GF-D8 (cell line): ENCODE measurements at regions not wholly inside any gene's neighbourhood (a gene's known extent, or its start where the extent isn't known, plus 50 kb on each side); places are given as distances from the start of the nearest gene placed in this dataset.
"Not testable (repeated sequence)": the region's sequence is repeated elsewhere in the genome, so short reads cannot be mapped to it uniquely, and the experiment has no call there.

Source experiments
- DNase-seq: peaks from one replicate; lab custom pipeline; 2025; lab: John Stamatoyannopoulos, UW

DNA sequence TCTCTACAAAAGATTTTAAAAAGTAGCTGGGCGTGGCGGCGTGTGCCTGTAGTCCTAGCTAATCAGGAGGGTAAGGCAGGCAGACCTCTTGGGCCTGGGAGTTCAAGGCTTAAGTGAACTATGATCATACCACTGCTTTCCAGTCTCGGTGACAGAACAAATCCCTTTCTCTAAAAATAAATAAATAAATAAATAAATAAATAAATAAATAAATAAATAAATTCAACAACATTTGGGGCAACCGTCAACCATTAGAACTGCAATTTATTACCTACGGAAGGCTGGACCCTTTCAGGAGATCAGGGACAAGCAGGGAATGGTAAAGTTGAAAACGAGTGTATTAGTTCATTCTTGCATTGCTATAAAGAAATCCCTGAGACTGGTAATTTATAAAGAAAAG is 136.2 kb upstream of the USP9X start:
- no peak for DNase-seq

DNA sequence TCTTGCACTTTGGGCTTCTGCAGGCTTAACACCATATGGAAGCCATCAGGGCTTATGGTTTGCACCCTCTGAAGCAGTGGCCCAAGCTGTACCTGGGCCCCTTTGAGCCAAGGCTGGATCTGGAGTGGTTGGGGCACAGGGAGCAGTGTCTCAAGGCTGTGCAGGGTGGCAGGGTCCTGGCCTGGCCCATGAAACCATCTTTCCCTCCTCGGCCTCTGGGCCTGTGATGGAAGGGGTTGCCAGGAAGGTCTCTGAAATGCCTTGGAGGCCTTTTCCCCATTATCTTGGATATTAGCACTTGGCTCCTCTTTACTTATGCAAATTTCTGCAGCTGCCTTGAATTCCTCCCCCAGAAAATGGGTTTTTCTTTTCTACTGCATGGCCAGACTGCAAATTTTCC is 134.7 kb upstream of the USP9X start:
- DNase-seq = no peak

DNA sequence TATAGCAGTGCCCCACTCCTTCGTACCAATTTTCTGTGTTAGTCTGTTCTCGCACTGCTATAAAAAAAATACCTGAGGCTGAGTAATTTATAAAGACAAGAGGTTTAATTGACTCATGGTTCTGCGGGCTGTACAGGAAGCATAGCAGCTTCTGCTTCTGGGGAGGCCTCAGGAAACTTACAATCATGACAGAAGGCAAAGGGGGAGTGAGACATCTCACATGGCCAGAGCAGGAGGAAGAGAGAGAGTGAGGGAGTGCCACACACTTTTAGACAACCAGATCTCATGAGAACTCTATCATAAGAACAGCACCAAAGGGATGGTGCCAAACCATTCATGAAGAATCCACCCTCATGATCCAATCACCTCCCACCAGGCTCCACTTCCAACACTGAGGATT is 133.8 kb upstream of the USP9X start:
- not testable (repeated sequence) for DNase-seq

DNA sequence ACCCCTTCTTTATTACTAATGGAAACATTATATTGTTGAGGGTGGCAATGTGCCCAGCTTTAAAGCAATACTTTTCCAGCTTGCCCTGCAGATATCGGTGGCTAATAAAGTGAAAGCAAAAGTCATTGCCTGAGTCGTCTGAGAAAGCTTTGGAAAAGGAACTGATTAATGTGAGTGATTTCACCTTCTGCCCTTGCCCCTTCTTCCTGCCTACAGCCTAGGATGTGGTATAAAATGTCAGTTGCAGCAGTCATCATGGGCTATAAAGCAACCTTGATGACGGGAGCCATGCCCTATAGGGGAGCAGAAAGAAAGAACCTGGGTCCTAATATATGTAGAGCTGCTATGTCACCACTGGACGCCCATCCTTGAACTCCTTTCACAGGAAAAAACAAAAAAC is 132.4 kb upstream of the USP9X start:
- no peak for DNase-seq

DNA sequence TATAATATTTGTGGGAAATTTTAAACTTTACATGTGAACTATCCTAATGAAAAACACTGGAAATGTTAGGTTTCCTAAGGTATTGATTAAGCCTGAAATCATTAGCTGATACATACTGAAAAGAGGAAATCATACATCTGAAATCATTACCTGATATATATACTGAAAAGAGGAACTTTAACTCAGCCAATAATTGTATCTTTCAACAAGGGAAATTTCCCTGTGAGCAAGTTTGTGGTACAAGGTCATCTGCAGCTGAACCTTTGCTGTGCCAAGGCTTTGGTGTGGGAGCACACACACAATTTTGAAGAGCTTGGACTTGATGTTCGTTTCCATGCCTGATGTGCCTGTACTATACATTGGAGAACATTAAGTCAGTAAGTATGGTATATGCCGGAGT is 131.9 kb upstream of the USP9X start:
- DNase-seq = no peak

DNA sequence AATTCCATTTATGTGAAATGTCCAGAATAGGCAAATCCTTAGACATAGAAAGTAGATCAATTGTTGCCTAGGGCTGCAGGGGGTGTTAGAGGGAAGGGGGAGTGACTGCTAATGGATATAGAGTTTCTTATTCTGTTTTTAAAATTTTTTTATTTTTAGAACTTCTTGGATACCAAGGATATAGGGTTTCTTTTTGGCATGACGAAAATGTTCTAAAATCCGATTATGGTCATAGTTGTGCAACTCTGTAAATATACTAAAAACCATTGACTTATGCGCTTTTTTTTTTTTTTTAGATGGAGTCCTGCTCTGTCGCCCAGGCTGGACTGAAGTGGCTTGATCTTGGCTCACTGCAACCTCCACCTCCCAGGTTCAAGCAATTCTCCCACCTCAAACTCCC is 125.2 kb upstream of the USP9X start:
- no peak for DNase-seq

DNA sequence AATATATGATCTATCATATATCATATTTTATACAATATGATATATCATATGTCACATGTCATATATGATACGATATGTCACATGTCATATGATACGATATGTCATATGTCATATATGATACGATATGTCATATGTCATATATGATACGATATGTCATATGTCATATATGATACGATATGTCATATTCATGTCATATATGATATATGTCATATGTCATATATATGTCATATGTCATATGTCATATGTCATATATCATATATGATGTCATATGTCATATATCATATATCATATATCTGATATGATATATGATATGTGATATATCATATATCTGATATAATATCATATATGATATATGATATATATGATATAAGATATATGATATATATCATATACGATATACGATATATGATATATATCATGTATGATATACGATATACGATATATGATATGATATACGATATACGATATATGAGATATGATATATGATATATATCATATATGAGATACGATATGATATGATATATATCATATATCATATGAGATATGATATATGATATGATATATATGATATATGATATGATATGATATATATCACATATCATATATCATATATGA is 122.3 kb upstream of the USP9X start:
- DNase-seq = no peak

DNA sequence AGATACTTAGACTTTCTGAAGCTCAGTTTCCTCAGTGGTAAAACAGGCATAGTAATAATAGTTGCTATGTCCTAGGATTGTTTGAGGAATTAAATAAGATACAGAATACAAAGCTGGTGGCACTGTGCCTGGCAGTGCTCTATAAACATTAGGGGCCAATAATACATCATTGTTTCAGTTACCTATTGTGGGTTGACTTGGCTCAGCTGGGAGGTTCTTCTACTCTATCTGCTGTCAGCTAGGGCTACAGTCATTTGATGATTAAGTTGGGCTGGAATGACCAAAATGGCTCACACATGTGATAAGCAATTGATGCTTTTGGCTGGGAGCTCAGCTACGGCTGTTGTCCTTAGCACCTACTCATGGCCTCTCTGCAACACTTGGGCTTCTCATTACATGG is 121.2 kb upstream of the USP9X start:
- no peak for DNase-seq

DNA sequence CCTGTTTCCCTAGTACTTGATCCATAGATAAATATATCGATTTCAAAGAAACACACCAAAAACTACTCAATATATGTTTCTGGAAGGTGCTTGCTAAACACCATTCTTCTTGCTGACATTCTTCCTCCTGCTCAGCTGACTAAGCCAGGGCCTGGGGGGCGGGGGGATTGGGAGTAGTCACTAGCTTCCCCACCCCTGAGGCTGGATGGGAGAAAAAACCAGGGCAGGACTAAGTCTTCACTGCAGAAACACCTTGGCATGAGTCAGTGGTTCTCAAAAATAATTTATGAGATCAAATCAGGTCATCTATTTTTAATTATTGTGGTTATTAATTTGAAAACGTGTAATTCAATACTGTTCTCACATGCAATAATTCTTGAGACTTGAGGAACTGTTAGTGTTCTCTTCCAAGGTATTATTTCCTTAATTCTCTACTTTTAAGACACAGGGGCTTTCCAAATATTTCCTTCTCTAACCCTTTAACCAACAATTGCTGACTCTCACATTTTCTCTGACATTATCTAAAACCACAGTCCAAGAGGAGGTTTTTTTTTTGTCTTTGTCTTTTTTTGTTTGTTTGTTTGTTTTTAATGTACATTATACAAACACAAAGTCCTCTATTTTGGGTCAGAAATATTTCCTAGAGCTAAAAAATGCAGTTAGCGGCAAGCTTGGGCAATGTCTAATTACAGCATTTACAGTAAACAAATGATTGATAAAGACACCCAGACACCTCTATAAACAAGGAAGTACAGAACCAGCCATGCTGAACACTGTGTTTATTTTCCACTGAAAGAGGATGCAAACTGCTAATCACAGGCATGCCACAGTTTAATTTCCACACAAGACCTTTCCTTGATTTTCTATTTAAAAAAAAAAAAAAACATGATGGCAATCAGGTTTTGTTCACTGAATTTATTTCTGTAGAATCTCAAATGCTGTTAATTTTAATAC is 120.3 kb upstream of the USP9X start:
- DNase-seq = no peak

DNA sequence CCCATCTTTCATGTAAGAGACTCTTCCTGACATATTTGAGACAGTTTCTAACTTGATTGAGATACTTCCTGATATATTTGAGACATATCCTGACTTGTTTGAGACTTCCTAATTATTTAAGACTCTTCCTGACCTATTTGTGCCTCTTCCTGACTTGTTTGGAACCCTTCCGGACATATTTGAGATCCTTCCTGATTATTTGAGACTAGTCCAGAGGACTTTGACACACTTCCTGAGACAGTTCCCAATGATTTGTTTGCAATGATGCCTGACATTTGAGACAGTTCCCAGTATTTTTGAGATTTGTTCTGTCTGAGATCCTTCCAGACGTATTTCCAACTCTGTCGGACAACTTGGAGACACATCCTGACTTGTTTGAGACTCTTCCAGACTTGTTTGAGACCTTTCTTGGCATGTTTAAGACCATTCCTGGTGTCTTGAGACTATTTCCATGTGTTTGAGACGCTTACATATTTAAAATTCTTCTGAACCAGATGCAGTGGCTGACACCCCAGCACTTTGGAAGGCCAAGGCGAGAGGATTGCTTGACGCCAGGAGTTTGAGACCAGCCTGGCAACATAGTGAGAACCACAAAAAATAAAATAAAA is 118.9 kb upstream of the USP9X start:
- no peak for DNase-seq

DNA sequence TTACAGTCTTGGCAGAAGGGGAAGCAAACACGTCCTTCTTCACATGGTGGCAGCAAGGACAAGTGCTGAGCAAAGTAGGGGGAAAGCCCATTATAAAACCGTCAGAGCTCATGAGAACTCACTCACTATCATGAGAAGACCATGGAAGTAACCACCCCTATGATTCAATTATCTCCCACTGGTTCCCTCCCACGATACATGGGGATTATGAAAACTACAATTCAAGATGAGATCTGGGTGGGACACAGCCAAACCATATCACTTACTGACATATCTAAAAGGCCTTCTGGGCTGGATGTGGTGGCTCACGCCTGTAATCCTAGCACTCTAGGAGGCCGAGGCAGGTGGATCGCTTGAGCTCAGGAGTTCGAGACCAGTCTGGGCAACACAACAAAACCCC is 117.1 kb upstream of the USP9X start:
- no peak for DNase-seq

DNA sequence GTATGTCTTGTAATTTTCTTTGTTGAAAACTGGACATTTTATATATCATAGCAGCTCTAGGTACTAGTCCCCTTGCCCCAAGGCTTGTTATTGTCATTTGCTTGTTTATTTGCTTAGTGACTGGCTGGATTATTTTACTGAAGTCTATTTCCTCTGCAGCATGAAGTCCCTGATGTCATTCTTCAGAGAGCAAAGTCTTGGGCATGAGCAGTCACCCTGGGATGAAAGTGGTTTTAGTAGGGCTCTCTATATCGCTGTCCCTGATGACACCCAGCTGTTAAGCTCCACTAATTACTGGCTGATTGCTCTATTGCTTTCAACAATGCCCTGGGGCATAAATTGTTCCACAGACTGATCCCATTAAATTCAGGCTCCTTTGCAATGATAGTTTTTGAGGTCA is 113.5 kb upstream of the USP9X start:
- no peak for DNase-seq

DNA sequence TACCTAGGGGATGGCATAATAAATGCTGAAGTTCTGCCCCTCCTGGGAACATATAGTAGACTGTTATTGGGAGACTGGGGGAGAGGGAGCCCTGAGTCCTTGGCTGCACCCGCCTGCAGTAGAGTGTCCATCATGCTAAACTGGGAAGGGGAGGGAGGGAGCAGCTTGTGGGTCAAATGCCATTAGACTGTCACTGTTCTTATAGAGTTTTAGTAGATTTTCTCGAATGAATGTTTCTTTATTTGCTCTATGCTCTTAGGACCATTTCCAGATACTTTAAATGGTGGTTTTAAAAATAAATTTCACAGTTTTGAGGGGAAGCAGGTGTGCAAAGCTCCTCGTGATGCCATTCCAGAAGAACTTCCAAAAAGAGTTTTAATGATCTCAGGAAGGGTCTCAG is 111.6 kb upstream of the USP9X start:
- no peak for DNase-seq

DNA sequence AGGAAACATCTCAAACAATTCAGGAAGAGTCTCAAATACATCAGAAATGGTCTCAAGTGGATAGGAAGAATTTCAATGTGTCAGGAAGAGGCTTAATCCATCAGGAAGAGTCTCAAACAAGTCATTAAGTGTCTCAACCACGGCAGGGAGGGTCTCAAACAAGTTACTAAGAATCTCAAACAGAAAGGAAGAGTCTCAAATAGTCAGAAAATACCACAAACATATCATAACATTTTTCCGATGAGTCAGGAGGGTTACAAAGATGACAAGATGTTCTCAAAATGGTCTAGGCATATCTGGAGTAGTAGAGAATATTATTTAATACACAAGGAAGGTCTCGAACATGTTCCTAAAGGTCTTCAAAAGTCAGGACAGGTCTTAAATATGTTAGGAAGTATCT is 109.3 kb upstream of the USP9X start:
- DNase-seq = no peak

DNA sequence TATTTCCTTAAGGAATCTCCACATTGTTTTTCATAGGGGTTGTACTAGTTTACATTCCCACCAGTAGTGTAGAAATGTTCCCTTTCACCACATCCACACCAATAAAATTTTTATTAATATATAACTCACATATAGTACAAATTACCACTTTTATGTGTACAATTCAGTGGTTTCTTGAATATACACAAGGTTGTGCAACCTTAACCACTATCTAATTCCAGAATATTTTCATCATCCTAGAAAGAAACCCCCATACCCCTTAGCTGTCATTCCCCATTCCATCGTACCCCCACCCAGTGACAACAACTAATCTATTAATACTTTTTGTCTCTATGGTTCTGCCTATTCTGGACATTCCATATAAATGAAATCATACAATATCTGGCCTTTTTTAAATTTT is 108.3 kb upstream of the USP9X start:
- DNase-seq = no peak

DNA sequence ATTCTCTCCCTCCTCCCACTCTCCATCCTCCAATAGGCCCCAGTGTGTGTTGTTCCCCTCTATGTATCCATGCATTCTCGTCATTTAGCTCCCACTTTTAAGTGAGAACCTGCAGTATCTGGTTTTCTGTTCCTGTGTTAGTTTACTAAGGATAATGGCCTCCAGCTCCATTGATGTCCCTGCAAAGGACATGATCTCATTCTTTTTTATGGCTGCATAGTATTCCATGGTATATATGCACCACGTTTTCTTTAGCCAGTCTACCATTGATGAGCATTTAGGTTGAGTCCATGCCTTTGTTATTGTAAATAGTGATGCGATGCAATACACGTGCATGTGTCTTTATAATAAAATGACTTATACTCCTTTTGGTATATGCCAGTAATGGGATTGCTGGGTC is 100.3 kb upstream of the USP9X start:
- no peak for DNase-seq

DNA sequence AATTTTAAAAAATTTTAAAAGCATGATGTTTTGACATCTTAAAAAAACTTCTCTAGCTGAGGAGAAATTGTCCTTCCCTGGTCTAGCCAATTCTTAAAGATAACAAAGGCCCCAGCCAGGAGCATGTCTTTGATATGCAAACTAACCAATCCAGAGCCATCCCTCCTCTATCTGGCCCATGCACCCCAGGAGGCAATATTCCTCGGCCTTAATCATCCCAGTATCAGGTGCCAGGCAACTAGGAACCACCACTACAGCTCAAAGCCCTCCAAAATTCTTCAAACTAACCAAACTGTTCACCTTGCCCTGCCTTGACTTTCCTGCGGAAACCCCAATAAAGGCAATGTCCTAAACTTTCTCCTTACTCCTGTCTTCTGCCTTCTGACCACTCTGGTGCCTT is 97.8 kb upstream of the USP9X start:
- DNase-seq = no peak

DNA sequence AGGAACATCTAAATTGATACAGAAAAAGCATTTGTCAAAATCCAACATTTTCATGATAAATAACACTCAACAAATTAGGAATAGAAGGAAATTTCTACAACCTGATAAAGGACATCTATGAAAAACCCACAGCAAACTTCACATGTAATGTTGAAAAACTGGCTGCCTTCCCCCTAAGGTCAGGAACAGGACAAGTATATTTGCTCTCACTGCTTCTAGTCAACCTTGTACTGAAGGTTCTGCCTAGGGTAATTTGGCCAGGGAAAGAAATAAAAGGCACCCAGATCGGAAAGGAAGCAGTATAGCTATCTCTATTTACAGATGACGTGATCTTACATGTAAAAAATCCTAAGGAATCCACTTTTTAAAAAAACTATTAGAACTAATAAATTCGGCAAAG is 97.1 kb upstream of the USP9X start:
- DNase-seq = no peak

DNA sequence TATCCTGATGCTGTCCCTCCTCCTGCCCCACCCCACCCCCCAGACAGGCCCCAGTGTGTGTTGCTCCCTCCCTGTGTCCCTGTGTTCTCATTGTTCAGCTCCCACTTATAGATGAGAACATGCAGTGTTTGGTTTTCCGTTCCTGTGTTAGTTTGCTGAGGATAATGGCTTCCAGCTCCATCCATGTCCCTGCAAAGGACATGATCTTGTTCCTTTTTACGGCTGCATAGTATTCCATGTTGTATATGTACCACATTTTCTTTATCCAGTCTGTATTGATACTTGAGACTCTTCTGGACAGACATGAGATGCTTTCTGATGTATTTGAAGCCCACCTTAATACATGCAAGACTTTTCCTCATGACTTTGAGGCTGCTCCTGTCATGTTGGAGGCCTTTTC is 91.8 kb upstream of the USP9X start:
- not testable (repeated sequence) for DNase-seq

DNA sequence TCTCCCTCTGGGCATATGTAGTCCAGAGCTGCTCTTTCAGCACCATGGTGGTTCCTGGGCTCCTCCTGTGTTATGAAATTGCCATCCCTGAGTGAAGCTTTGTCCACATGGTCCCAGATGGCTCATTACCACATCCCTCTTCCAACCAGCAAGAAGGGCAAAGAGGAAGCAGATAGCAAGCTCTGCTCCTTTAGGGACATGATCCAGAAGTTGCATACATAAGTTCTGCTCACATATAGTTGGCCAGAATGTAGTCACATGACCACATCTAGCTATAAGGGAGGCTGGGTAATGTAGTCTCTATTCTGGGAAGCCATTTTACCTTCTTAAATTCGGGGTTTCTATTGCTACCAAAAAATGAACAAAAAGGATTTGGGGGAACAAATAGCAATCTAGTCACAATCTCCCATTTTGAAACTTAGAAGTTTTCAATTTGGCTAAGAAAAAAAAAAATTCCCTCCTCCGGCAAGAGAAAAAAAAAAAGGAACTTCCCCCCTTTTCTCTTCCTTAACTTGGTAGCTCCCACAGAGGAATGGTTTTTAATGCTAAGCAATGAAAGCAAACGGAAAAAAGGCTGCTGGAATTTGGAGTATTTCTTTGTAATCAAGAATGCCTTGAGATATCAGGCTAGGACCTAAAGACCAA is 88.2 kb upstream of the USP9X start:
- DNase-seq = peak; percentile 70

DNA sequence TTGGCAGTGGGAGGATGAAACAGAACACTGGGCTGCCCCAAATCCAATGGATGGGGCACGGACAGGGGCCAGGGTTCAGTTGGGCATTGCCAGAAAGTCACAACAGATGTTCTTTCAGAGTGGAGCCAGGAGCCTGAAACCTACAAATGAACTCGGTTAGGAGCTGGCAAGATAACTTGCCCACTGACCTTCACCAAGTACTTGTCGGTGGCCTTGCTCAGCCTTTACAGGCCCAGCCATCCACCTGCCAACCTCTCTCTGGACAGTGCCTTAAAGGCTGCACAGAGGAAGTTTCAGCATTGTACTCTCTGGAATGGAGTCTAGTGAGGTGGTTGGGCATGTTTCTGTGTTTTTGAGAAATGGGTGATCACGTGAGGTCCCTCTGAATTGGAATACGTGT is 87.1 kb upstream of the USP9X start:
- no peak for DNase-seq

DNA sequence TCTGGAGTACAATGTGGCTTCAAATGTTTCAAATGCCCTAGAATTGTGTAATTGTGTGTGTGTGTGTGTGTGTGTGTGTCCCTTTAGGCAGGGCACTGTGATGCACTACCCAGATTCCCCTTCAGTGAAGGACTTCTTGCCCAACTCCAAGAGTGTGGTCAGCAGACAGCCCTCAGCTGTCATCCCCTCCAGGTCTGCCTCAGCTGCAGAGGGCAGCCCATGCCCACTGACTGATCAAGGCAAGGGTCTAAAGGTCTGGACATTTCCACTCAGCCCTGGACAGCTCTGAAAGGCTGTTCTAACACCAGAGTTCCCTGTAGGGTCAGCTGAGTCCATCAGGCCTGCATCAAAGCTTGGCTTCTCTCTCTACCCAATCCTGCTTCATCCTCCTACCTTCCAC is 83.9 kb upstream of the USP9X start:
- no peak for DNase-seq

DNA sequence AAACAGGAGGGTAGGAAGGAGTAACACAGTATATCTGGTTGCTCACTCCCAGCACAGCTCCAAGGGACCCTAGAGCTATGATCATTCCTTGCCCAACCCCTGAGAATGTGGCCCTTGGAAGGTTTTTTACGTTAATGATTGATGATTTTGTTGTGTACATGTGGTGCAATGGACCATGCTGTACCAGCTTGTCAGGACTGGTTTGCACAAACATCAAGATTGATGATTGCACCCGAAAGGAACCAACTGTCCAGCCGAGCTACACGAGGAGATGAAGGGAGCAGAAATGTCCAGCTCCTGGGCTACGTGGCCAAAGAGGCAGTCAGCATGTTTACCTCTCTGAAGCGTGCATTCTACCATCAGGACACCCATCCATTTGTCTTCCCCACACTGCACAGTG is 83.2 kb upstream of the USP9X start:
- no peak for DNase-seq
